ENCODE measurements at regions not wholly inside any gene's neighbourhood (a gene's known extent, or its start where the extent isn't known, plus 50 kb on each side); places are given as distances from the start of the nearest gene placed in this dataset.
"Not testable (repeated sequence)": the region's sequence is repeated elsewhere in the genome, so short reads cannot be mapped to it uniquely, and the experiment has no call there.

- TF ChIP-seq CTCF (IDR thresholded peaks at IDR 0.05; ENCODE audit: low read length); EZH2 (optimal IDR thresholded peaks at IDR 0.05; ENCODE audit: low read depth, low read length); EZH2phosphoT487 (IDR thresholded peaks at IDR 0.05; ENCODE audit: low read length): not testable (repeated sequence)
Measured at GRCh38 chr4:71905594-71905993, 121.7 kb upstream of the GC start.
